H1 (cell line): ENCODE measurements at regions not wholly inside any gene's neighbourhood (a gene's known extent, or its start where the extent isn't known, plus 50 kb on each side); places are given as distances from the start of the nearest gene placed in this dataset.

Experiments used
- ATF3 ChIP-seq: IDR thresholded peaks from 2 replicates; pipeline ENCODE4 v1.6.1; 2011; ENCODE audit warnings: low read depth, mild to moderate bottlenecking, low read length; ENCODE audit not compliant: insufficient read depth
- EGR1 ChIP-seq: IDR thresholded peaks from 2 replicates; pipeline ENCODE4 v1.6.1; 2011; ENCODE audit warnings: low read depth, low read length, borderline replicate concordance
- EZH2 ChIP-seq: fragments of 200-600 bp; sonication (generic); IDR thresholded peaks from 2 replicates; pipeline ENCODE4 v1.7.1; 2012; ENCODE audit warnings: low read depth, mild to moderate bottlenecking, moderate library complexity, low read length, inconsistent platforms; ENCODE audit not compliant: severe bottlenecking
- GABPA ChIP-seq: IDR thresholded peaks from 2 replicates; pipeline ENCODE4 v1.6.1; 2011; ENCODE audit warnings: mild to moderate bottlenecking, low read length, moderate library complexity, borderline replicate concordance; ENCODE audit not compliant: insufficient read depth
- KDM4A ChIP-seq: IDR thresholded peaks from one replicate; pipeline ENCODE4 v1.7.1; 2012; ENCODE audit warnings: low read depth, mild to moderate bottlenecking, moderate library complexity, low read length, inconsistent platforms; ENCODE audit not compliant: severe bottlenecking
- MAX ChIP-seq: IDR thresholded peaks from 2 replicates; pipeline ENCODE4 v1.6.1; 2012; ENCODE audit warnings: inconsistent platforms
- TCF12 ChIP-seq: IDR thresholded peaks from 2 replicates; pipeline ENCODE4 v1.6.1; 2011; ENCODE audit warnings: low read depth, mild to moderate bottlenecking, low read length
- TF ChIP-seq, protein P1 (sequence below), 3 experiments: IDR thresholded peaks; 1 replicate in 2 of 3; 2 replicates in 1 of 3; pipeline versions ENCODE4 v1.5.1 to v1.6.1; 2011; ENCODE audit warnings: low read length in 3 of 3, mild to moderate bottlenecking in 3 of 3, inconsistent platforms in 2 of 3, low read depth in 1 of 3, moderate library complexity in 1 of 3; ENCODE audit not compliant: insufficient read depth in 1 of 3; ENCODE audit errors: control extremely low read depth in 1 of 3

- TF ChIP-seq KDM4A (no peak), GABPA (no peak), TCF12 (no peak), EGR1 (no peak), ATF3 (no peak), EZH2 (no peak), MAX (no peak)
- TF ChIP-seq, protein P1, sequence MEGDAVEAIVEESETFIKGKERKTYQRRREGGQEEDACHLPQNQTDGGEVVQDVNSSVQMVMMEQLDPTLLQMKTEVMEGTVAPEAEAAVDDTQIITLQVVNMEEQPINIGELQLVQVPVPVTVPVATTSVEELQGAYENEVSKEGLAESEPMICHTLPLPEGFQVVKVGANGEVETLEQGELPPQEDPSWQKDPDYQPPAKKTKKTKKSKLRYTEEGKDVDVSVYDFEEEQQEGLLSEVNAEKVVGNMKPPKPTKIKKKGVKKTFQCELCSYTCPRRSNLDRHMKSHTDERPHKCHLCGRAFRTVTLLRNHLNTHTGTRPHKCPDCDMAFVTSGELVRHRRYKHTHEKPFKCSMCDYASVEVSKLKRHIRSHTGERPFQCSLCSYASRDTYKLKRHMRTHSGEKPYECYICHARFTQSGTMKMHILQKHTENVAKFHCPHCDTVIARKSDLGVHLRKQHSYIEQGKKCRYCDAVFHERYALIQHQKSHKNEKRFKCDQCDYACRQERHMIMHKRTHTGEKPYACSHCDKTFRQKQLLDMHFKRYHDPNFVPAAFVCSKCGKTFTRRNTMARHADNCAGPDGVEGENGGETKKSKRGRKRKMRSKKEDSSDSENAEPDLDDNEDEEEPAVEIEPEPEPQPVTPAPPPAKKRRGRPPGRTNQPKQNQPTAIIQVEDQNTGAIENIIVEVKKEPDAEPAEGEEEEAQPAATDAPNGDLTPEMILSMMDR (IDR thresholded peaks at IDR 0.05; ENCODE audit: control extremely low read depth in 1 of 3, insufficient read depth in 1 of 3, low read depth in 1 of 3, low read length in 3 of 3) = no peak
Measured at GRCh38 chr12:38445040-38445439, 128.5 kb downstream of the ALG10B start.
